HFFc6 (cell line): ENCODE measurements at regions not wholly inside any gene's neighbourhood (a gene's known extent, or its start where the extent isn't known, plus 50 kb on each side); places are given as distances from the start of the nearest gene placed in this dataset.

Experiments used
- DNase-seq: peaks from one replicate; pipeline ENCODE4 v3.0.0-alpha.2; 2018
- H3K27ac Mint-ChIP-seq: 2 replicates; pipeline ENCODE4 v1.8.0; 2020; ENCODE audit warnings: mild to moderate bottlenecking, mixed read lengths
- H3K27me3 Mint-ChIP-seq: 2 replicates; pipeline ENCODE4 v1.8.0; 2021; ENCODE audit warnings: mild to moderate bottlenecking, moderate library complexity, mixed read lengths; ENCODE audit not compliant: insufficient read depth
- H3K36me3 Mint-ChIP-seq: 2 replicates; pipeline ENCODE4 v1.8.0; 2021; ENCODE audit warnings: low read depth, mixed read lengths
- H3K4me1 Mint-ChIP-seq: 2 replicates; pipeline ENCODE4 v1.8.0; 2020; ENCODE audit warnings: low read depth, mixed read lengths
- H3K4me3 Mint-ChIP-seq: 2 replicates; pipeline ENCODE4 v1.8.0; 2020; ENCODE audit warnings: mild to moderate bottlenecking, moderate library complexity, mixed read lengths
- H3K9me3 Mint-ChIP-seq: 2 replicates; pipeline ENCODE4 v1.8.0; 2020; ENCODE audit warnings: mild to moderate bottlenecking, mixed read lengths
- CTCF ChIP-seq: fragments of 200-600 bp; sonication (generic); IDR thresholded peaks from 2 replicates; pipeline ENCODE4 v1.5.0; 2021; ENCODE audit warnings: antibody characterized with exemption, mild to moderate bottlenecking

- H3K36me3 Mint-ChIP-seq, result no peaks in the 10 kb centered on the region
- H3K4me1 Mint-ChIP-seq, result peaks cover 42% of the 10 kb centered on the region
- H3K27me3 Mint-ChIP-seq, result no peaks in the 10 kb centered on the region; the same call in 1 of the 2 replicates
- H3K27ac Mint-ChIP-seq, result no peak overlapping the region
- no peak for TF ChIP-seq CTCF
- no peak for DNase-seq
- H3K9me3 Mint-ChIP-seq, result no peaks in the 10 kb centered on the region
- no peak overlapping the region for H3K4me3 Mint-ChIP-seq
Observed at GRCh38 chr1:192518700-192519099, 56.9 kb upstream of the RGS1 start.

GRCh38 chr1:192521734-192522133 is 53.8 kb upstream of the RGS1 start:
- Mint-ChIP-seq H3K27me3 (no peaks in the 10 kb centered on the region; the same call in 1 of the 2 replicates), H3K27ac (peak overlapping the region; percentile 4; the same call in 1 of the 2 replicates), H3K4me1 (peaks cover 47% of the 10 kb centered on the region), H3K36me3 (no peaks in the 10 kb centered on the region), H3K9me3 (no peaks in the 10 kb centered on the region), H3K4me3 (no peak overlapping the region)
- no peak for TF ChIP-seq CTCF
- DNase-seq, result no peak

GRCh38 chr1:192522673-192523072 is 52.9 kb upstream of the RGS1 start:
- peaks cover 40% of the 10 kb centered on the region for H3K4me1 Mint-ChIP-seq
- no peaks in the 10 kb centered on the region; the same call in 1 of the 2 replicates for H3K27me3 Mint-ChIP-seq
- H3K27ac Mint-ChIP-seq, result peak overlapping the region; percentile 7; the same call in 1 of the 2 replicates
- H3K9me3 Mint-ChIP-seq, result no peaks in the 10 kb centered on the region
- peak; percentile 3 for DNase-seq
- TF ChIP-seq CTCF, result no peak
- H3K36me3 Mint-ChIP-seq, result no peaks in the 10 kb centered on the region
- no peak overlapping the region for H3K4me3 Mint-ChIP-seq

- H3K36me3 Mint-ChIP-seq, result no peaks in the 10 kb centered on the region
- H3K27ac Mint-ChIP-seq, result peak overlapping the region; percentile 27
- peak; percentile 30 for DNase-seq
Observed at GRCh38 chr1:192524223-192524622, 51.4 kb upstream of the RGS1 start.

More at GRCh38 chr1:192524223-192524622, 51.4 kb upstream of the RGS1 start:
- H3K9me3 Mint-ChIP-seq, result no peaks in the 10 kb centered on the region
- no peak overlapping the region for H3K4me3 Mint-ChIP-seq
- peaks cover 55% of the 10 kb centered on the region for H3K4me1 Mint-ChIP-seq
- no peaks in the 10 kb centered on the region; the same call in 1 of the 2 replicates for H3K27me3 Mint-ChIP-seq
- TF ChIP-seq CTCF, result no peak
